ENCODE measurements at regions not wholly inside any gene's neighbourhood (a gene's known extent, or its start where the extent isn't known, plus 50 kb on each side); places are given as distances from the start of the nearest gene placed in this dataset.

DNA sequence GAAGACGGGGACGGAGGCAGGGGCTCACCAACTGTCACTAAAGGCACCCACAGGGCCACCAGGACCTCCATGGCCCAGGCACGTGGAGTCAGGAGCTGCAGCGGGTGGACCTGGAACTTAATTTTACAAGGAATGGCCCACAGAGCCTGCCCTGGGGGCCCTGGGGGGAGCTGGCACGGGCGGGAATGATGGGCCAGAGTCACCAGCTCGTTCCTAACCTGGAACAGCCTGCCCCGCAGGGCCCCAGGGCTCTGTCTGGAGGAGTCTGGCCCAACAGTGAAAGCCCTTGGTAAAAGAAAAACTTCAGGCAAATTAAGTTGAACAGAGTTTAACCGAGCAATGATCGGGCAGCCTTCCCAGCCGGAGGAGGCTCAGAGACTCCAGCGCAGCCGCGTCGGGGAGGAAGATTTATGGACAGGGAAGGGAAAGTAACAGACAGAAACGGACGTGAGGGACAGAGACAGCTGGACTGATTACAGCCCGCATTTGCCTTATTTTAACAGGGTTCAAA is 118.4 kb upstream of the TMEM18 start:
- no peak overlapping the region for H3K27ac ChIP-seq
- TF ChIP-seq, protein P1, sequence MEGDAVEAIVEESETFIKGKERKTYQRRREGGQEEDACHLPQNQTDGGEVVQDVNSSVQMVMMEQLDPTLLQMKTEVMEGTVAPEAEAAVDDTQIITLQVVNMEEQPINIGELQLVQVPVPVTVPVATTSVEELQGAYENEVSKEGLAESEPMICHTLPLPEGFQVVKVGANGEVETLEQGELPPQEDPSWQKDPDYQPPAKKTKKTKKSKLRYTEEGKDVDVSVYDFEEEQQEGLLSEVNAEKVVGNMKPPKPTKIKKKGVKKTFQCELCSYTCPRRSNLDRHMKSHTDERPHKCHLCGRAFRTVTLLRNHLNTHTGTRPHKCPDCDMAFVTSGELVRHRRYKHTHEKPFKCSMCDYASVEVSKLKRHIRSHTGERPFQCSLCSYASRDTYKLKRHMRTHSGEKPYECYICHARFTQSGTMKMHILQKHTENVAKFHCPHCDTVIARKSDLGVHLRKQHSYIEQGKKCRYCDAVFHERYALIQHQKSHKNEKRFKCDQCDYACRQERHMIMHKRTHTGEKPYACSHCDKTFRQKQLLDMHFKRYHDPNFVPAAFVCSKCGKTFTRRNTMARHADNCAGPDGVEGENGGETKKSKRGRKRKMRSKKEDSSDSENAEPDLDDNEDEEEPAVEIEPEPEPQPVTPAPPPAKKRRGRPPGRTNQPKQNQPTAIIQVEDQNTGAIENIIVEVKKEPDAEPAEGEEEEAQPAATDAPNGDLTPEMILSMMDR (conservative IDR thresholded peaks at IDR 0.05) = no peak

- TF ChIP-seq, protein P1 (conservative IDR thresholded peaks at IDR 0.05) = no peak
- no peak overlapping the region for H3K27ac ChIP-seq
Measured at GRCh38 chr2:794554-795241, 117.5 kb upstream of the TMEM18 start.

DNA sequence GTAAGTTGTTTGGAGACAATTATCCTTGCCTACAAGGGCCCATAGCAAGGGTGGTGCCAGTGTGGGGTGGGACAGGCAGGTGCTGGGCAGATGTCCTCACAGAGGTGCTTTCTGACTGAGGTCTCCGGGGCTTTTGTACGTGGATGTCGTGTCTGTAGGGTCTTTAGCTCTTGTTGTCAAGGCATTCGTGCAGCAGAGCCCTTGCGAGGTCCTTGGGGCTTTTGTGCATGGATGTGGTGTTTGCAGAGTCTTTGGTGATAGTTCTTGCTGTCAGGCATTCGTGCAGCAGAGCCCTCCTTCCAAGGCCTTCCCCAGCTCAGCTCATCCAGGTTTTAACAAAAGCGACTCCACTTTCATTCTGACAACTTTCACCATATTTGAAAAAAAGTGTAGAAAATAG is 116.0 kb upstream of the TMEM18 start:
- TF ChIP-seq, protein P1 (conservative IDR thresholded peaks at IDR 0.05) = no peak

GRCh38 chr2:792687-793086 is 115.5 kb upstream of the TMEM18 start:
- TF ChIP-seq, protein P1 (conservative IDR thresholded peaks at IDR 0.05) = no peak

More for the DNA sequence above, 116.0 kb upstream of the TMEM18 start:
- no peak overlapping the region for H3K27ac ChIP-seq

DNA sequence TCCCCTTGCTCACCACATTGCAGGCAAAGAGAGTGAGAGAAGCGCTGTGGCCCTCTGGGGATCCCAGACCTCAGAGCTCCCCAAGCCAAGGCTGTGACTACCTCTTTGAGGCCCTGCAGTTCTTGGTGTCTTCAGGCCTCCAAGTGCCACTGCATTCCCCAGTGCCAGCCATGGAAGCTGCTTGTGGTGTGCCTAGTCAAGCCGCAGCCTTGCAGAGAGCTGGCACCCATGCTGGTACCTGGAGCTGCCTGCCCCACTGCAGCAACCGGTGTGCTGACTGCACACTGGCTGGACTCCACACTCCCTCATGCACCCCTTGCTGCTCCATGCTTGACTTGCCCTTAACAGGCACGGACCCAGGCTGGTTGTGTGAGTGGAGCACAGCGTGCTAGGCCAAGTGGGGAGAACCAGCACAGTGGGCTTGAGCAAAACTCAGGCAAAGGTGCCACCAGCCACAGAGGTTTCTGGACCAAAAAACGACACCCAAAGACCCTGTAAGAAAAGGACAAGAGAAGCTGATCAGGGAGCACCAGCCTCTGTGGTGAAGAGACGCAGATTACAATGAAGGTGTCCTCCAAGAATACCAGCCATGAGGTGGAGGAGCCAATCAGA is 113.5 kb upstream of the TMEM18 start:
- TF ChIP-seq, protein P1 (conservative IDR thresholded peaks at IDR 0.05) = no peak

More at GRCh38 chr2:792687-793086, 115.5 kb upstream of the TMEM18 start:
- no peak overlapping the region for H3K27ac ChIP-seq

DNA sequence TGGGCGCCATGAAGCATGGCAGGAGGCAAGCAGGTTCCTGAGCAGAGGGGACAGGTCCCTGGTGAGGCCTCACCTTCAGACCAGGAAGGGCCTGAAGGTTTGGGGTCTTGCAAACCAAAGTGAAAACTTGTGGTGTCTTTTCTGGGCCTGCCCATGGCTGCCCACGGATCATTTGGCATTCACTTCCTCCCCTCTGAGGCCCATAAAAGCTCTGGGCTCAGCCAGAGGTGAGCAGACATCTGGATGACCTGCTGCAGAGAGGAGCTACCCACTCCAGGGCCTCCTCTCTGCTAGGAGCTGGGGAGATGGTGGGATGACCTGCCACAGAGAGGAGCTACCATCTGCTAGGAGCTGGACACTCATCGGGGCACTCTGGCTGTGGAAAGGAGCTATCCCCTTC is 112.9 kb upstream of the TMEM18 start:
- TF ChIP-seq, protein P1 (conservative IDR thresholded peaks at IDR 0.05) = no peak
- H3K27ac ChIP-seq = no peak overlapping the region

More for the DNA sequence above, 113.5 kb upstream of the TMEM18 start:
- H3K27ac ChIP-seq = no peak overlapping the region

- TF ChIP-seq, protein P1 (conservative IDR thresholded peaks at IDR 0.05) = no peak
- H3K27ac ChIP-seq = no peak overlapping the region
Measured at GRCh38 chr2:789529-789928, 112.3 kb upstream of the TMEM18 start.

All from VCaP (cell line).